HEK293T (cell line): ENCODE measurements at regions not wholly inside any gene's neighbourhood (a gene's known extent, or its start where the extent isn't known, plus 50 kb on each side); places are given as distances from the start of the nearest gene placed in this dataset.

Source experiments
- CTCF ChIA-PET: fragments of 350-600 bp; formaldehyde crosslinking; extraction: SDS; loops from one replicate; lab custom pipeline; 2021; ENCODE audit warnings: antibody characterized with exemption, inconsistent platforms; lab: Yijun Ruan, JAX
- POLR2A ChIA-PET: fragments of 350-600 bp; formaldehyde crosslinking; extraction: SDS; loops from one replicate; lab custom pipeline; 2020; ENCODE audit warnings: antibody characterized with exemption, inconsistent platforms; lab: Yijun Ruan, JAX
- DNase-seq: peaks from one replicate; pipeline ENCODE4 v3.0.0; 2012; ENCODE audit warnings: mixed read lengths; ENCODE audit errors: extremely low spot score
- ARNT ChIP-seq: fragments of 450-650 bp; IDR thresholded peaks from 2 replicates; pipeline ENCODE4 v1.6.1; 2017; ENCODE audit warnings: mild to moderate bottlenecking
- BHLHE40 ChIP-seq: fragments of 450-650 bp; IDR thresholded peaks from 2 replicates; pipeline ENCODE4 v1.6.1; 2016; ENCODE audit warnings: mild to moderate bottlenecking, moderate library complexity, borderline replicate concordance
- CTBP1 ChIP-seq: fragments of 450-650 bp; IDR thresholded peaks from 2 replicates; pipeline ENCODE4 v1.6.1; 2016; ENCODE audit warnings: borderline replicate concordance
- ELF4 ChIP-seq: fragments of 450-650 bp; IDR thresholded peaks from 2 replicates; pipeline ENCODE4 v1.6.1; 2017; ENCODE audit warnings: antibody characterized with exemption
- FOXA1 ChIP-seq: fragments of 450-650 bp; IDR thresholded peaks from 2 replicates; pipeline ENCODE4 v1.6.1; 2016; ENCODE audit warnings: mild to moderate bottlenecking
- FOXK2 ChIP-seq: fragments of 450-650 bp; IDR thresholded peaks from 2 replicates; pipeline ENCODE4 v1.6.1; 2016; ENCODE audit warnings: mild to moderate bottlenecking
- FOXM1 ChIP-seq: fragments of 450-650 bp; IDR thresholded peaks from 2 replicates; pipeline ENCODE4 v1.6.1; 2017; ENCODE audit warnings: mild to moderate bottlenecking, borderline replicate concordance
- HDGF ChIP-seq: fragments of 450-650 bp; IDR thresholded peaks from 2 replicates; pipeline ENCODE4 v1.6.1; 2017; ENCODE audit warnings: antibody characterized with exemption, borderline replicate concordance
- L3MBTL2 ChIP-seq: fragments of 450-650 bp; conservative IDR thresholded peaks from 2 replicates; pipeline ENCODE4 v1.6.1; 2016; ENCODE audit warnings: mild to moderate bottlenecking
- LEF1 ChIP-seq: fragments of 450-650 bp; IDR thresholded peaks from 2 replicates; pipeline ENCODE4 v1.6.1; 2017; ENCODE audit warnings: mild to moderate bottlenecking, borderline replicate concordance
- NFRKB ChIP-seq: fragments of 450-650 bp; IDR thresholded peaks from 2 replicates; pipeline ENCODE4 v1.6.1; 2016; ENCODE audit warnings: mild to moderate bottlenecking, moderate library complexity
- PKNOX1 ChIP-seq: fragments of 450-650 bp; IDR thresholded peaks from 2 replicates; pipeline ENCODE4 v1.6.1; 2016
- SP1 ChIP-seq: fragments of 450-650 bp; IDR thresholded peaks from 2 replicates; pipeline ENCODE4 v1.6.1; 2017
- SUZ12 ChIP-seq: fragments of 450-650 bp; IDR thresholded peaks from 2 replicates; pipeline ENCODE4 v1.6.1; 2016; ENCODE audit warnings: mild to moderate bottlenecking
- TARDBP ChIP-seq: fragments of 450-650 bp; IDR thresholded peaks from 2 replicates; pipeline ENCODE4 v1.6.1; 2016
- ZNF384 ChIP-seq: fragments of 450-650 bp; IDR thresholded peaks from 2 replicates; pipeline ENCODE4 v1.6.1; 2016

DNA sequence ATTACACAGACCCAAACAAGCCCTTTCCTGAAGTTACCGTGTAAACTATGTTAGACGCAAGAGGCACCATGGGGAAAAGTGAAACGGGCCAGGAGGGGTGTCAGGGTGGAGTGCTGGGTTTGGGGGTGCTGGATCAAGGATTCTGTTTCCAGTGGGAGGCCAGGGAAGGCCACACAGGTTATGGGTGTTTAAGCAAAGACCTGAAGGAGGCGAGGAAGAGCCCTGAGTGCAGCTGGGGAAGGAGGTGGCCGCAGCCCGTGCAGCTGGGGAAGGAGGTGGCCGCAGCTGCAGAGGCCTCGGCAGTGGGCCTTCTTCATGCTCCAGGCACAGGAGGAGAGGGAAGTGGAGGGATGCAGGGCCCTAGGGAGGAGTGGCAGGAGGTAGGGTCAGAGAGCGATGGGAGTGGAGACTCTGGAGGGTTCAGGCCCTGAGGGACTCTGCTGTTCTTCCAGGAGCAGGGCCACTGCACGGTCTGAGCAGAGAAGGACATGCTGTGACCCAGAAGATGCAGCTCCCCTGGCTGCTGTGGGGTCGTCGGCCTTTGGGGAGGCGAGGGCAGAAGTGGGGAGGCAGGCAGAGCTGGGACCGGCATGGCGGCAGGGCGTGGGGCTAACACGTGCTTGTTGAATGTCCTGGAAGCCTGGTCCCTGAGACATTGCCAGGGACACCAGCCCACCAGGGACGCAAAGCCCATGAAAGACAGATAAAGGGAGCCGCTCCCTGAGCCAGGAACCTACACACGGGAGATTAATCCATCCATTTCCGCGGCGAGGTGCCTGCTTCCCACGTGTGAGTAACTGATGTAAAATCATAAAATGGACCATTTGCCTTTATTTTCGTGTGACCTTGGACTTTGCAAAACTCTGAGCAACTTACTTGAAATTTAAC is 1049.1 kb downstream of the BRD1 start:
- DNase-seq, result no peak
- TF ChIP-seq FOXA1 (no peak), ZNF384 (no peak), TARDBP (no peak), HDGF (no peak), LEF1 (no peak), NFRKB (no peak), SP1 (no peak), CTBP1 (no peak), ARNT (no peak), L3MBTL2 (no peak), BHLHE40 (no peak), ELF4 (no peak)
- ChIA-PET CTCF (no interaction called here), POLR2A (no interaction called here)

DNA sequence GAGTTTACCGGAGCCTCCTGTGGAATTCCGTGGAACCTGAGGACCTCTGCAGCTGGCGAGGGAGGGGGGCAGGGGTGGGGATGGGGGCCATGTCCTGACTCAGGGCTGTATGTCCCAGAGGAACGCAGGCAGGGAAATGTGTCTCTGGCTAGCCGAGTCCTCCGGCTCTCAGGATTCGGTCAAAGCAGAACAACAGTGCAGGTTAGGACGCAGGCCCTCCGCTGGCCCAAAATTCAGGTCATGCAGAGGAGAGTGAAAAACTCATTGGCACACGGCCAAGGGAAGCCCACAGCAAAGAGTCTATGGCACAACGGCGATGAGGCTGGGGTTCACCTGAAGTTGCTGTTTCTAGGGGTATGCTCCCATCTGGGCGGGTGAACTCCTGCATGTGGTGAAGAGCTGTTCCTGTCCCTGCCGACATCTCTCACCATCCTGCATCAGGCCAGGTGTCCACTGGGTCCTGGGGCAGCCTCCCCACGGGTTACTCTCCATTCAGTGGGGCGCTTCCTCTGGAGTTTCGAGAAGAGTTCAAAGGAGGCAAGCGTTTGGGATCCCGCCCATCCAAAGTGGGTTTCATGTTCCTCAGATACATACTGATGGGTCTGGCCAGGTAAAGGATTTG is 1055.3 kb downstream of the BRD1 start:
- ChIA-PET POLR2A (no interaction called here), CTCF (no interaction called here)
- TF ChIP-seq CTBP1 (no peak), BHLHE40 (no peak), FOXA1 (no peak), SP1 (no peak), HDGF (no peak), SUZ12 (no peak), FOXM1 (no peak), L3MBTL2 (no peak), LEF1 (no peak), FOXK2 (no peak), PKNOX1 (no peak), NFRKB (no peak), ZNF384 (no peak), ELF4 (no peak), TARDBP (no peak)
- DNase-seq, result no peak

GRCh38 chr22:48765595-48765994 is 1062.1 kb downstream of the BRD1 start:
- TF ChIP-seq FOXK2, result no peak
- no peak for TF ChIP-seq FOXM1
- no peak for TF ChIP-seq ELF4
- TF ChIP-seq ARNT, result no peak
- TF ChIP-seq NFRKB, result no peak
- no peak for TF ChIP-seq PKNOX1
- no peak for TF ChIP-seq HDGF
- TF ChIP-seq BHLHE40, result no peak
- no peak for TF ChIP-seq SP1
- TF ChIP-seq LEF1, result no peak
- no peak for TF ChIP-seq L3MBTL2
- TF ChIP-seq TARDBP, result no peak
- no peak for TF ChIP-seq FOXA1
- no peak for TF ChIP-seq SUZ12
- no peak for TF ChIP-seq CTBP1
- TF ChIP-seq ZNF384, result no peak
- ChIA-PET CTCF (no interaction called here), POLR2A (no interaction called here)
- no peak for DNase-seq

DNA sequence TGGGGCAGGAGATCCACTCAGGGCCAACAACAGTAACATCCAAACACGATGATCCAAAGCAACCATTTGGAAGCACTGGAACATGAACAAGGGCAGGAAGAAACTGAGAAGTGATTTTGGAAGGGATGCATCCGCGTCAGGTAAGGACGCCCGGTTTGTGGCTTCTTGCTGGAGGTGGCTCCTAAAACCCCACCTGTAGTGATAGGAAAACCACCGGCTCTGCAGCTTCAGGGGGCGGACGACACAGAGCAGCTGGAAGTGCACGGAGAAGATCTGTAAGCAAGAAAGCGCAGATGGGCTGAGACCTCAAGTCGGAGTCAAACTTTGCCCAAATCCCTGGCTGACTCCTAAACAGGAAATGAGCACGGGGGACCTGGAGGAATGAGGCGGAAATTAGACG is 1066.1 kb downstream of the BRD1 start:
- POLR2A ChIA-PET, result no interaction called here
- TF ChIP-seq LEF1 (no peak), FOXK2 (no peak), SUZ12 (no peak), FOXA1 (no peak), BHLHE40 (no peak), NFRKB (no peak), FOXM1 (no peak), PKNOX1 (no peak), ARNT (no peak), ZNF384 (no peak), TARDBP (no peak), SP1 (no peak), L3MBTL2 (no peak), CTBP1 (no peak), HDGF (no peak), ELF4 (no peak)
- DNase-seq, result no peak
- CTCF ChIA-PET, result no interaction called here

DNA sequence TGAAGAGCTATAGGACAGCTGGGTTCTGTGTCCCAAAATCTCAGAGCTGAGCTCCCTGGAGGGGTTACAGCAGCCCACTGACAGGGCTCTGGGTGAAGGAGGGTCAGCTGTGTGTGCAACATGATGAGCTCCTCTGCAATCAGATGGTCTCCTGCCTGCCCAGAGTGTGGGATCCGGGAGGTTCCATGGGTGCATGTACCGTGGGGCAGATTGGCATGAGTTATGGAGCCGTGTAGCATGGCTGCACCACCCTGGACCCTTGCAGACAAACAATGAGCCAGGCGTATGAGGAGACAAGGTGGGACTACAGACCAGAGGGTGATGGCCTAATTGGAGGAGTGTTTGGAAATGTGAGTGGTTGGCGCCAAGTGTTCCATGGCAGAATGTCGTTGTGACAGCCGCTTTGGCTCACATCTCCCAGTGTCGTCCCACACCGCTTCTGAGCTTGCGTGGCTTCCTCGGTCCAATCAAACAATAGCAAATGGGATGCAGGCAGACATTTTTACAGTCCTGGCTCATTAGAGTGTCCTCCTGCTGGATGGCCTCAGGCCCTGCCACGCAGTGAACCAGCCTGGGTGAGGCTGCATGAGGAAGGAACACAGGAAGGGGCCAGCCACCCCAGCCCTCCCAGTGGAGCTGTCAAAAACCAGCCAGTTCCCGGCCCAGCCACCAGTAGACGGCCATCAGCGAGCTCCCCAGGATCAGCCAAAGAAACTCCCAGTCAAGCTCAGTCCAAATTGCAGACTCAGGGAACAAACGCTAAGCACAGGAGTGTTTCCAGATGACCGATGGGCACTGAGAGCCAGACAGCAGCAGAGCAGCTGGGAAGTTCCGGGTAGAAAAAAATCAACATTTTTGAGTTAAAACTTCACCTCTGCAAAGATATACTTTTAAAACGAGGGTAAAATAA is 1066.9 kb downstream of the BRD1 start:
- TF ChIP-seq TARDBP, result no peak
- TF ChIP-seq LEF1, result no peak
- no peak for TF ChIP-seq FOXM1
- TF ChIP-seq ARNT, result no peak
- no peak for TF ChIP-seq SUZ12
- TF ChIP-seq FOXK2, result no peak
- no peak for TF ChIP-seq NFRKB
- no peak for TF ChIP-seq BHLHE40
- TF ChIP-seq L3MBTL2, result no peak
- TF ChIP-seq HDGF, result no peak
- no peak for TF ChIP-seq ELF4
- no peak for TF ChIP-seq ZNF384
- TF ChIP-seq PKNOX1, result no peak
- no peak for TF ChIP-seq CTBP1
- no peak for TF ChIP-seq SP1
- TF ChIP-seq FOXA1, result no peak
- no peak for DNase-seq
- ChIA-PET CTCF (no interaction called here), POLR2A (no interaction called here)
